GM21529 (cell line): ENCODE measurements at regions not wholly inside any gene's neighbourhood (a gene's known extent, or its start where the extent isn't known, plus 50 kb on each side); places are given as distances from the start of the nearest gene placed in this dataset.

Experiments used
- ATAC-seq: cut with Tn5 transposase; IDR thresholded peaks from one replicate; pipeline ENCODE4 v1.9.1; 2021; ENCODE audit not compliant: unreplicated experiment

DNA sequence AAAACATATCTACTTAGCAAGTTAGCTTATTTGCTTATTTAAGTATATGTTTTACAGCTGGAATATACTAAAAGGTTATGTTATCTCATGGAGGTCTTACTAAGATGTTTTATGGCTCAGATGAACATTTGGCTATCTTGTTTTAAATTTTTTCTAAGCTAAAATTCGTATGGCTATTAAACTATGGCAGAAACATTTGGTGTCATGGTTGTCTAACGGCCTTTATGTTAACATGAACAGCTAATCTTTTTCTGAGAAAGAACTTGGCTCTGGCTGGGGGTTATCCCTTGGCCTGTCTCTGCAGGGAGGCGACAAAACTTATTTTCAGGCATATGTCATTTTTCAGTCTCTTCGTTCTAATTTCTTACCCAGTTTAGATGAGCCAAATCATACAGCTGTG is 101.5 kb upstream of the MTPN start:
- no peak for ATAC-seq

DNA sequence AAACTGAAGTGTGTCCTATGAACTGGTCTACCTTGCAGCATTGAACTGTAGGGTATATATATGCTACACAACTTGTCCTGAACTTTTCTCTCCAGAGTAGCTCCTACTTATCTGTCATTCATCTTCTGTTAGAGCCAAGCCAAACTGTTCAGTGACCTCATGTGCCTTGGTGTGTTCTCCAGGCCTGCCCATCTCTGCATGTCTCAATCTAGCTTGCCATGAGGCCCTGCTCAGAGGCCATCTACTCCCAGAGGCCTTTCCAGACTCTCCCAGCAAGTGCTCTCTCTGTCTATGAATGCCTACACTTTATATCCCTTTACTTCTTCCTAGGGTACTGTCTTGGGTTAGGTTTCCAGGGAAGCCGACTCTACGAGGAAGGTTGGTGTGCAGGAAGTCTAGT is 99.8 kb upstream of the MTPN start:
- ATAC-seq, result no peak

DNA sequence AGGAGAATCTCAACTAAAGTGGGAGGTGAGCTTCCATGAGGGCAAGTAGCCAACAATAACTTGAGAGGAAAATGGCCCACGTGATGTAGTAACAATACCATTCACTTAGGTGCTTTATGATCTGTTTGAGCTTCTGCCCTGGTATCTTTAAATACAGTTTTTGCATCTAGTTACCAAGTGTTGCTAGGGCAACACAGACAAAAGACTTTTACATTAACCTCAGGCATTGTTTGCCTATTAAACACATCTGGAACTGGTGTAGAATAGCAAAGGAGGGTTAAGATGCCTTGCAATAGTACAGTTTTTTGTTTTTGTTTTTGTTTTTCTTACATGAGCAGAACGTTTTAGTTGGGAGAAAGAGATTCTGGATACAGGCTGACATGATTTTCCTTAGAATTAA is 97.7 kb upstream of the MTPN start:
- no peak for ATAC-seq

DNA sequence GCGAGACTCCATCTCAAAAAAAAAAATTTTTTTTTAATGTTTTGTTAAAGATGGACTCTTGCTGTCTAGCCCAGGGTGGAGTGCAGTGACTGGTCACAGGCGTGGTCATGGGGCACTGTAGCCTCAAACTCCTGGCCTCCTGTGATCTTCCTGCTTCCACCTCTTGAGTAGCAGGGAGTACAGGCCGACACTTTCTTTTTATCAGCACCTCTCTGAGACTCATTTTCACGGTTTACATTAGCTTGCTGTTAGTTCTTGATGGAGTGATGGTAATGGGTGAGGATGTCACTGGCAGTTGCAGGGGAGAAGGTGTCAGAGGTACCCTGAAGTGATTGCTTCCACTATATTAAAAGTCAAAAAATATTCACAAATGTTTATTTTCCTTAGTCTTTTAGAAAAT is 95.3 kb upstream of the MTPN start:
- no peak for ATAC-seq

DNA sequence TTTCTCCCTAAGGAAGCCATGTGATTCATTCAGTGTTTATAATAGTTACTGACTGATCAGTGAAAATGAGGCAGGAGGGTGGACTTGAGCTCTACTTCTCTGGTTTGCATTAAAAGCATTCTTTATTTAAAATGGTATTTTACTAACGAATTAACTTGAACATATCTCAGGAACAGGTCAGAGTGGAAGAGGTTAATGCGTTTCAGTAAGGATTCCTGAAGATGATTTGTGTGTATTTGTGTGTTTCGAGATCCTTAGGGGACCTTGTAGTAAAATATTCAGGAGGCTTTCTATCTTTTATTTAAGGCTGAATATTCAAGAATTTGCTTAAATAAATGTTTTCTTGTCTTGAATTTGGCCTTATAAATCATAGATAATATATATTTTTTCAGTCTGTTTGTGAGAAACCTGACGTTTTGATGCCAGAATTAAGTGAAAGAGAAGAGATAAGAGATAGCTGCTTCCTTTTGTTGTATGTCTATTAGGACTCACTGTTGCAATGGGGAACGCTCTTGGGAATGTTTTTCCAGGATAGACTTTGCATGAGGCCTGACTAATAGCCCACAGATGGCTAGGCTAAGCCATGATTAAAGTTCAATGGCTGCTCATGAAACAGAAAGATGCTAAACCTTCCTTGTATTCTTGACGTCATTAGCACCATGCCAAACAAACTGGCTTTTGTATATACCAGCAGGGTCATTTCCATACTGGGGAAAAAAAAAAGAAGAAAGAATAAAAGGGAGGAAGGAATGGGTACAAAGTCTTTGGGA is 93.8 kb upstream of the MTPN start:
- no peak for ATAC-seq

DNA sequence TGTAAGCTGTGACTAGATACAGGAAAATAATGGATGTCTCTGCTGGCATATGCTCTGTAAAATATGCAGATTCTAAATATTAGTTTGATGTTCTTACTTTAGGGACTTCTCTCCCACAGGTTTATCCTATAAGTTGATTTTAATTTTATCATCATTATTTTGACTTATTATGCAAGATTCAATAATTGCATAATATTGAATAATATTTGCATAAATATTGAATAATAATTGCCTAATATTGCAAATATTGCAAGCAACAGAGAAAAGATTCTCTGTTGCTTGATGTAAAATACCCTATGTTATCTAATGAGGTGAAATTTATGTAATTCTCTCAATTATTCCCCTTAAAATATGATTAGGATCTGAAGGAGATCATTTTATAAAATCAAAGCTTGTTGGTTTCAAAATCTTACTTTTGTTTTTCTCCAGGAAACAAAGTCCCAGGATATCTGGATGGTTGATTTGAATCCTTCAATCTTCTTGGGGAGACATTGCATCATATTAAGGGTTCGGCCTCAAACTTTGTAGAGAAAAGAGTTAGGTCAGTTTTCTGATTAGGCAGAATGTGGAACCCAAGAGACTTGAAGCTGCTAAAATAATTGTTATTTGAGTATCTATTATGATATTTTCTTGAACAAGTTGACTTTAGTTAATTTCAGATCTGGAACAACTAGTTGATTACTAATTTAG is 92.8 kb upstream of the MTPN start:
- no peak for ATAC-seq

DNA sequence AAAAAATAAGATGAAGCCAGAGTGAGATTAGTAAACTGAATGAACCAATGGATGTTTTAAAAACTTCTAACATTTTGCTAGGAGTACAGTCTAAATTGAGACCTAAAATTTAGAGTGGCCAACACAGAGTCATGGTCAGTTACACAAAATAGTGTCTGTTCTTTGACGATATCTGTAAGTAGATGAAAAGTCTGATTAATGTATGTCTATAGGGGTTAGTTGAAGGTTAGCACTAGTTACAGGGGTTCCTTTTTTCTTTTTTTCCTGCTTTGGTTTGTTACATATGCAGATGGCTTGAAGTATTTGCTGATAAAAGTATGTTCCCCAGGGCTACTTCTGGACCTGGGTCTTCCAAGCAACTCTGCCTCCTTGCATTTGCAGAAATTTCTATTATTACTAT is 90.1 kb upstream of the MTPN start:
- no peak for ATAC-seq

DNA sequence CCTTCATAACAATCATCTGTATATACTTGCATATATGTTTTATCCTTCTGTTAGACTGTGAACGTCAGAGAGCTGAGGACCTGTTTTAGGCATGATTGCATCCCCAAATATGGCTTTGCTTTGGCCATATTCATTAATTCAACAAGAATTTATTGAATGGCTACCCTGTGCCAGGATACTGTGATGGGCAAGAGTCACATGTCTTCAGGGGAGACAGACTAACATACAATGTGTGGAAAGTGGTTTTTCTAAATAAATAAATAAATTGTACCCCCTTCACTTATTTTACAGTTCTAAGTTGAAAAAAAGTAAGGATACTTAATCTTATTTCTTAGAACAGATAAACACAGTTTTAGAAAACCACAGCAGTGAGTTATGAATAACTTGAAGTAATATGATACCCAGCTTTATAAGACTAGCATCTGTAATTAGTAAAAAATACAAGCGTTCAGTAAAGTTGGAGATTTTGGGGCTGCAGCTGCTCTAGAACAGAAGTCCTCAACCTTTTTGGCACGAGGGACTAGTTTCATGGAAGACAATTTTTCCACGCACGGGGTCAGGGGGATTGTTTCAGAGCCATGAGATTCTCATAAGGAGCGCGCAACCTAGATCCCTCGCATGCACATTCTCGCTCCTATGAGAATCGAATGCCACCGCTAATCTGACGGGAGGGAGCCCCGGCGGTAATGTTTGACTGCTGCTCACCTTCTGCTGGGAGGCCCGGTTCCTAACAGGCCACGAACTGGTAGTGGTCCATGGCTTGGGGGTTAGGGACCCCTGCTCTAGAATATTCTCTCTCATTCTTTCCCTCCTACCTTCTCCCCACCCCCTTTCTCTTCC is 89.4 kb upstream of the MTPN start:
- no peak for ATAC-seq

DNA sequence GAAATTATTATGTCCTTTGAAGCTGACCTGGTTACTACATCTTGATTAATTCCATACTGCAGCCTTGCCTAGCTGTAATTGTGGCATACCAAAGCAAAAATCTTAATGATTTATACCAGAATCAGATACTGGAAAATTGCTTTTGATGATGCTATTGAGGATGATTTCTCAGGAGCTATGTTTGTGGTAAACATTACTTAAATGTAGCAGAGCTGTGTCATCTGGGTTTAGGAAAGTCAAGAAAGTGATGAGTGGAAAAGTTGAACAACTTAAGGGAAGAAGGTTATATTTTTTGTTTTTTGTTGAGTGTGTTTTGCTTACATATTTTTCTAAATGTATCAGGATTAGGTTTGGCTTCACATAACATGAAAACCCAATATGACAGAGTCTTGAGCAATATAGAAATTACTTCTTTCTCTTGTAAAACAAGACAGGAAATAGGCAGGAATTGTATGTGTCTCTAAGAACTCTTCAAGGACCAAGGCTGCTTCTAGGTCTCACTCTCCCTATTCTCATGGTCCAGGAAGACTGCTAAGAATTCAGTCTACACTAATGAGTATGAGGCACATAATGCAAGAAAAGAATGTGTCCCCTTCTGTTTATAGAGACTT is 87.6 kb upstream of the MTPN start:
- ATAC-seq, result no peak

DNA sequence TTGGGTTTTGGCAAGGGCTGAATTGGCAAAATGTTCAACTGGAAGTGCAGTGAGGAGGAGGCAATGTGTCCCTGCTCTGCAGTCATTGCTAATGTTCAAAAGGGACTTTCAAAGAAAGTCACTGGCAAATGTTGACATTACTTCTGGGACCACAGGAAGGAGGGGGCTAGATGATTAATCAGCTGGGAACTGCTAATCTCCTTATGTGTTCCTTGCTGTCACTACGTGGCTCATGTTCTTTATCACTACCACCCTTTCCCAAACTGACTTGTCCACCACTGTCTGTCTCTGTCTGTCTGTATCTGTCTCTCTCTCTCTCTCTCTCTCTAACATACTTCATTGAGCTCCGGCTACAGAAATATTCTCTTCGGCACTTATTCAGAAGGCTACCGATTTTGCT is 86.9 kb upstream of the MTPN start:
- ATAC-seq, result no peak

DNA sequence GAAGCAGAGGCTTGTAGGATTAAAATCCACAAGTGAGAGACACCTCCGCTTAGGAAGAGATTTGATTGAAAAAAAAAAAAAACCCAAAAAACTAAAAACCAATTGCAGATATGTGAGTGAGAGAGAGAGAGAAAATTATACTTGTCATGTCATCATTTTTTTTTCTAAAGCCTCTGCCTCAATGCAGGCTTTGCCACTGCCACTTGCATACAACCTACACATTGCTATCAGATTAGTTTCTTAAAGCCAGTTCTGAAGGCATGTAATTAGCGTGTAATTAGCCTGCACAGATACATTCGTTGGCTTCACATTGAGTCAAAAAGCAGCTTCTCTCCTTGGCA is 86.1 kb upstream of the MTPN start:
- ATAC-seq, result no peak

DNA sequence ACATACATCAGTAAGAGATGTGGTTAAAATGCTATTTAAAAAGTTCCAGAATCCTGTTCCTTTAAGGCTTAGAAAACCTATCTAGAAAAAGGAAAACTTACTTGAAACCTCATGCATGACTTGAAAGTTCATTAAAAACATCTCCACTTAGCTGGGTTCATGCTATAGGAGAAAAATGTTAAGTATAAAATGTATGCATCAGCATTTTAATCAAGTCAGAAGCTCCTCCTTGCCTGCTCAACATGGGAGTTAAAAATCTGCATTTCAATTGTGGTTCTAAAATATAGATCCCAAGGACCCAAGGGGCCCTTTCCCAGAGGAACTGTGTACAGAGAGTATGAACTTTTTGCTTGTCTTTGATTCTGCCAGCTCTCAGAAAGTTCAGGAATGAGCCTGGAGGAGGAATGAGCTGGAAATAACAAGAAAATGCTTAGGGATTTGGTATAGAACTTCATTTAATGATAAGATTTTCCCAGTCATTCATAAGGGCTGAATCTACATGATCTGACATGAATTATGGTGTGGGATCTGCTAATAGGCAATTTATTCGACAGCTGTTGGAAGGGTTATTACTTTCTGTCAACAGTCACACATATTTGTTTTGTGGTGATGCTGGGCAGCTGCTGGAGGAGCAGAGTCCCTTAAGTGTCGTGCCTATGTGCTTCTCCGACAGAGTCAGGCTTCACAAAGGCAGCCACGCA is 85.6 kb upstream of the MTPN start:
- ATAC-seq, result no peak

DNA sequence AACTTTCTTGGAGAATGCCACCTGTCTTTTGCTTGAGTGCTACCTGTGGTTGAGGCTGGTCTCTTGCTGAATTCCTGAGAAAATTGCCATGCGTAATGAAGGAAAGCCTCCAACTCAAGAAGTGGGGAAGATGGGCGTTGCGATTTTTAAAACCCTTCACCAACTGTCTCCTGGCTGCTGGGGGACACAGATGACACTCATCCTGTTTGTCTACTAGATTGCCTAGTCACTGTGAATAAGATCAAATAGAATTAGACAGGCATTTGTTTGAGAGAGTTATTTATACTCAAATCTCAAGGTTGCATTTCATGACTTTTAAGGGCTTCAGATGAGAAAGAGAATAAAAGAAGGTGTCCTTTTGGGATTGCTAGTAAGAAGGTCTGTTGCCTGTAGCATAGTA is 84.3 kb upstream of the MTPN start:
- no peak for ATAC-seq

DNA sequence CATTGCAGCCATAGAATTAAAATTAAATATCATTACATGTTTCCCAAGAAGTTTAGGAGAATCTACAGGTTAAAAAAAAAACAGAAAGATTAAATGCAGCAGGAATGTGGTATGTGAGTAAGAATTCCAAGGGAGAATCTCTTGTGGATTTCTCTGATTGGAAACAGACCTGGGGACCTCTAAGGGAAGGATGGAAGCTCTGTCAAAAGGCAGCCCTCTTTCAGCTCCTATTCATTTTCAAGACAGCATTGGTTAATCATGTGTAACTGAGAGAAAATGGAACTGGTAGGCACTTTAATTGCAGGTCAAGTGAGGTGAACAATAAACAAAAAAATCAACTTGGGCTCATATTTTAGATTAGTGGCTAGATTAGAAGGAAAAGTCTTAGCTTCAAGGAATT is 81.4 kb upstream of the MTPN start:
- ATAC-seq, result no peak

DNA sequence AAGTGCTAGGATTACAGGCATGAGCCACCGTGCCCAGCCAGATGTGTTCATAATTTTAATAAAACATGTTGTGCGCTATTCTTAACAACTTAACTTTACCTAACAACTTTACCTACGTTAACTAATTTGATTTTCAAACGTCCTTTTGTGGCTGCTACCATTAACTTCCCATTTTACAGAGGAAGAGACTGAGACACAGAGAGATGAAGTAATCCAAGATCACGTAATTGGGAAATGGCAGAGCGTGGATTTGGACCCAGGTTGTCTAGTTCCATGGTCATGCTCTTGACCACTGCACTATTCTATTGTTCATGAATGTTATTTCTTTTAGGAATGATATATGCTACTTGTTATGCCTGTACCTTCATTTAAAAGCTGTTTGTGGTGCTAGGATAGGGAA is 80.3 kb upstream of the MTPN start:
- ATAC-seq, result no peak

DNA sequence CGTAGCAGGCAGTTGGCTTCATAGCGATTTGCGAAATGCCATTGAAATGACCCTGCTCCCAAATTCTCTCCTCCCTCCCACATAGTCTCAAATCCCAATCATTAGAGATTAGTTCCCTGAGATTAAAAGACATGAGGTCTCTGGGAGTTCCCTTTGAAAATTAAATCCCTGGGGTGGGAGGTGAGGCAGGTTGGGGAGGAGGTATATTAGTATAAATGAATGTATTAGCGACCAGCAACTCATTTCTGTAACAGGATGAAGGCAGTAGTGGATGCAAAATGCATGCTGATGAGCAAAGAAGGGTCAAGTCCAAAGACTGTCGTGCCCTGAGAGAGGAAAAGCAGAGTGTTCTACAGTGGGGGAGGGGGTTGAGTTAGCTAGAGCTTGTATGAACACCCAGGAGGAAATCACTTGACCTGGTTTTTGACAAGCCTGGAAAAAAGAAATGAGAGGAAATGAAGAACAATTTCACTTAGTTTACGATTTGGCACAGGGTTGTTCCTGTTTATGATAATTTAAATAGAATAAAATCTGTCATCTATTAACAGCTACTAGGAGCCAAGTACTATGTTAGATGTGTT is 79.6 kb upstream of the MTPN start:
- no peak for ATAC-seq

DNA sequence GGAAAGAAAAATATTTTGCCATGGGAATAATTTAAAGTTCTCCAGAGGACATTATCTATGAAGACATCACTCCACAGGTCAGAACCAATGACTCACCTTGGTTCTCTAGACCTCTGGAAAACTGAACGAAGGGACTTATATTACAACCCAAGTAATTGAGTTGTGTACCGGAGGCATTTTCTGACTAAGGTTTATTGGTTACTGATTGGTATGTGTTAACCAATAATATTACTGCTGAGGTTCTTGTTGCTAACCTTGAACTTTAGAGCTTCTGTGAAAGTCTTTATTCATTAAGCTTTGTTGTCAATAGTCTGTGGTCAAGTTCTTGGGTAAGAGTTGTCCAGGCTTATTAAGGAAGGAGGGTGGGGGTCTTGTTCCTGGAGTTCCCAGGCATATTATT is 78.1 kb upstream of the MTPN start:
- no peak for ATAC-seq

DNA sequence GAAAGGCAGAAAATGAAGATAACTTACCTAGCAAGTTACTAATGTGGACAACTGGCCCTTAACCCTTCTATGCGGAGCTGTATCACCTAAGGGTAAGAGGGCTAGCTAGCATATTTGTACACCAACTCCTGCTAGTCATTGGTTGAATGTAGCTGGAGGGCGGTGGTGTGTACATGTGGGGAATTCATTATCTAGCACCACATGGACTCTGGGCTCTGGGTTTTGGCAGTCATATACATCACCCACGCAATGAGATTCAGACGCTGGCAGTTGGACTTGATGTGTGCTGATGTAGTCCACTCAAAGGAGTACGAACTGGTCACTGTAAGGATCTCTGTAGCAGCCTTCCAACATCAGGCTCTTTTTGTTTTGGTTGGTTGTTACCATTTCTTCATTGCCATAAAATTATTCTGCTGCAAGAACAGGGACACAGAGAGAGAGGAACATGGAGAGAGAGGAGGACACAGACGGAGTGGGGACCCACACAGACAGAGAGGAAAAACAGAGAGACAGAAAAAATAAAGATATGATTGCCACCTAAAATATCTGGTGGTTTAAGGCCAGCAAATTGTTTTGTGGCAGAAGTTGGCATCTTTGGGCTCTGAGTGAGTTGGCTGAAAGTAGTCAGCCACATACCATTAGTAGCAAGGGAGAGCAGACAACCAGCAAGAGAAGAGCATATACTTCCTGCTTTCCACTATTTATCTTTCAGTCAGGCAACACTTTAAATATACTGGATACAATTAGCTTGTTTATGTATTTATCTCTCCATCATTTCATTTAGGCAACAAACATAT is 76.7 kb upstream of the MTPN start:
- no peak for ATAC-seq

DNA sequence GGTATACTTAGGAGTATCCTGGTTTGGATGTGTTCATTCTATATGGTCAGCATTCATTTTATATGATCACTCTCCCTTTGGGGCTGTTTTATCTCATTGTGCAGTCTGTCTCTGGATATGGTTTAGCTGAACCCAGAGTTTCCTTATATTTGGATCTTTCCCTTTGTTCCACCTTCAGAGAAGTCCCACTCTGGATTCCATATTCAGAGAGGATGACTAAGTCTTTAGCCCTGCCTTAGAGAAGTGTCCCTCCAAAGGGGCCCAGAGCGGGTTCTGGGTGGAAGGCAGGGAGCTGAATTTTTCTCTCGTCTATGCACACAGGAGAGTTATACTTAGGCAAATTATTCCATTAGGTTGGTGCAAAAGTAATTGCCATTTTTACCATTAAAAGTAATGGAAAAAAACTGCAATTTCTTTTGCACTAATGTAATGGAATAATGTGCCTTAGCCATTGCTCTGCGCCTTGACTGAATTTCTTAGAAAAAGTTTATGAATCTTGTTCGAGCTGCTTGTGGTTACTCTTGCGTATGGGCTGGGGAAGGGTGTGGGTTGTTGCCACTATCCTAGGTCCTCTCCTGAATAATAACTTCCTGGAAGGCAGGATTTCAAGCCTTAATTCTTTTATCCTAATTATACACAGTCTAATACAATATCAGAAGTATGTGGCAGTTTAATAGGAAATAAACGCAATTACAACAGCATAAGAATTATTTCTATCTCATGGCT is 74.2 kb upstream of the MTPN start:
- no peak for ATAC-seq
